GM12878 (cell line): ENCODE measurements at regions not wholly inside any gene's neighbourhood (a gene's known extent, or its start where the extent isn't known, plus 50 kb on each side); places are given as distances from the start of the nearest gene placed in this dataset.

Experiments used
- ATAC-seq: fragments of 200-7000 bp; cut with Tn5 transposase; 3 replicates; pipeline ENCODE4 v1.9.1; 2020; ENCODE audit warnings: mild to moderate bottlenecking, moderate library complexity
- BruUV-seq: library from RNA; stranded (reverse); fragments of 400-500 nt; replicated peaks from 2 replicates; lab custom pipeline; 2021; lab: Mats Ljungman, UMichigan
- CTCF ChIA-PET: fragments of 300-600 bp; sonication (Branson Sonifier 250); formaldehyde crosslinking; extraction: SDS; loops from one replicate; lab custom pipeline; 2021; ENCODE audit warnings: inconsistent platforms; lab: Yijun Ruan, JAX
- POLR2A ChIA-PET: fragments of 350-600 bp; formaldehyde crosslinking; extraction: SDS; loops from one replicate; lab custom pipeline; 2021; ENCODE audit warnings: inconsistent platforms; lab: Charles Lee
- RAD21 ChIA-PET: fragments of 300-600 bp; sonication (Branson Sonifier 250); formaldehyde crosslinking; loops from one replicate; lab custom pipeline; 2023; ENCODE audit warnings: antibody characterized with exemption; ENCODE audit not compliant: unreplicated experiment; lab: Charles Lee
- SMC1A ChIA-PET: fragments of 300-600 bp; sonication (Branson Sonifier 250); formaldehyde crosslinking; loops from one replicate; lab custom pipeline; 2023; ENCODE audit not compliant: unreplicated experiment, uncharacterized antibody; lab: Charles Lee
- DNase-seq: peaks from one replicate; pipeline ENCODE4 v3.0.0-alpha.2; 2011; ENCODE audit warnings: low read depth, low spot score
- FAIRE-seq: peaks from 3 replicates; lab custom pipeline; 2011; peaks lifted over from hg19 to GRCh38; lab: Jason Lieb, UNC
- H2AFZ ChIP-seq: 2 replicates; pipeline ENCODE4 v1.6.0; 2011; ENCODE audit warnings: low read depth, low read length, control low read depth; ENCODE audit not compliant: control insufficient read depth
- H3K27ac ChIP-seq: 2 replicates; pipeline ENCODE4 v1.5.1; 2011; ENCODE audit warnings: control low read depth; ENCODE audit not compliant: control insufficient read depth, insufficient read depth
- H3K27me3 ChIP-seq, 2 experiments: replicated peaks in 1 of 2; 2 replicates each; pipeline versions ENCODE4 v1.6.0 to v1.6.1; 2011; ENCODE audit warnings: low read length in 1 of 2; ENCODE audit not compliant: control insufficient read depth in 2 of 2, insufficient read depth in 2 of 2
- H3K36me3 ChIP-seq, 2 experiments: 2 replicates each; pipeline ENCODE4 v1.5.1; 2011; ENCODE audit warnings: low read length in 1 of 2; ENCODE audit not compliant: control insufficient read depth in 2 of 2, insufficient read depth in 2 of 2
- H3K4me1 ChIP-seq: 2 replicates; pipeline ENCODE4 v1.6.1; 2011; ENCODE audit warnings: mild to moderate bottlenecking, low read length, moderate library complexity, mixed read lengths; ENCODE audit not compliant: control insufficient read depth, insufficient read depth
- H3K4me2 ChIP-seq: 2 replicates; pipeline ENCODE4 v1.6.0; 2011; ENCODE audit warnings: control low read depth; ENCODE audit not compliant: control insufficient read depth, insufficient read depth
- H3K4me3 ChIP-seq: fragments of 200-600 bp; sonication (generic); 2 replicates; pipeline ENCODE4 v1.5.1; 2016
- H3K79me2 ChIP-seq: 2 replicates; pipeline ENCODE4 v1.6.0; 2011; ENCODE audit warnings: low read length; ENCODE audit not compliant: control insufficient read depth, insufficient read depth
- H3K9ac ChIP-seq: 2 replicates; pipeline ENCODE4 v1.8.0; 2011; ENCODE audit warnings: low read length, control low read depth, mixed read lengths; ENCODE audit not compliant: control insufficient read depth, insufficient read depth
- H3K9me3 ChIP-seq: replicated peaks from 3 replicates; pipeline ENCODE4 v1.5.1; 2011; ENCODE audit warnings: mild to moderate bottlenecking, low read length; ENCODE audit not compliant: control insufficient read depth, insufficient read depth
- H4K20me1 ChIP-seq: 2 replicates; pipeline ENCODE4 v1.6.0; 2011; ENCODE audit not compliant: control insufficient read depth, insufficient read depth
- CEBPB ChIP-seq, 2 experiments: fragments of 150-350 bp in 1 of 2; IDR thresholded peaks; 2 replicates each; pipeline ENCODE4 v1.6.1; 2012 to 2014; ENCODE audit warnings: low read depth in 2 of 2, low read length in 2 of 2, borderline replicate concordance in 1 of 2, inconsistent platforms in 1 of 2
- ESRRA ChIP-seq: IDR thresholded peaks from 2 replicates; pipeline ENCODE4 v1.6.1; 2012; ENCODE audit warnings: mild to moderate bottlenecking, low read length, improper control_type of control experiment
- KAT2A ChIP-seq: conservative IDR thresholded peaks from 2 replicates; pipeline ENCODE4 v1.6.1; 2011; ENCODE audit warnings: low read depth, low read length; ENCODE audit not compliant: control insufficient read depth
- PBX3 ChIP-seq: IDR thresholded peaks from 2 replicates; pipeline ENCODE4 v1.6.1; 2011; ENCODE audit warnings: mild to moderate bottlenecking, low read depth, low read length, moderate library complexity; ENCODE audit not compliant: insufficient replicate concordance
- WGBS: methylation state at CpG from one replicate; pipeline ENCODE4 v1.1.6; 2016; ENCODE audit warnings: low lambda C conversion rate; ENCODE audit not compliant: insufficient replicate concordance, insufficient coverage; ENCODE audit errors: missing lambda C conversion rate; 5-methylcytosine and 5-hydroxymethylcytosine counted together
- in situ Hi-C: fragments of 300-500 bp; cut with MboI; formaldehyde crosslinking; loops from 9 replicates; pipeline ENCODE4 v1.14.3; 2018; ENCODE audit warnings: mixed read lengths
- intact Hi-C: fragments of 100-400 bp; cut with micrococcal nuclease; formaldehyde crosslinking; loops from one replicate; pipeline ENCODE4 v1.14.2; 2022; ENCODE audit not compliant: unreplicated experiment
- TF ChIP-seq, protein P1 (sequence below): fragments of 150-350 bp; IDR thresholded peaks from 2 replicates; pipeline ENCODE4 v1.6.1; 2014; ENCODE audit warnings: mild to moderate bottlenecking, low read depth, low read length
- TF ChIP-seq, protein P2 (sequence below): fragments of 450-650 bp; IDR thresholded peaks from 2 replicates; pipeline ENCODE4 v1.6.1; 2017; ENCODE audit warnings: borderline replicate concordance

- TF ChIP-seq CEBPB (IDR thresholded peaks at IDR 0.05; ENCODE audit: borderline replicate concordance in 1 of 2, low read depth in 2 of 2, low read length in 2 of 2) (no peak), ESRRA (no peak)
Measured at GRCh38 chr4:11720292-11720691, 291.6 kb upstream of the HS3ST1 start (continued).

- 68% methylated on average over 4 of the region's 4 CpGs for WGBS
- CTCF ChIA-PET: interaction anchor here (0.9 to 1.0 kb wide), 2 partner anchors 69 to 1165 kb away, joined by 3 to 6 read pairs; no protein-coding TSS in a partner anchor
Measured at GRCh38 chr4:11719879-11720278, 291.2 kb upstream of the HS3ST1 start.

More at GRCh38 chr4:11719879-11720278, 291.2 kb upstream of the HS3ST1 start:
- TF ChIP-seq KAT2A (no peak), PBX3 (no peak)
- TF ChIP-seq, protein P1, sequence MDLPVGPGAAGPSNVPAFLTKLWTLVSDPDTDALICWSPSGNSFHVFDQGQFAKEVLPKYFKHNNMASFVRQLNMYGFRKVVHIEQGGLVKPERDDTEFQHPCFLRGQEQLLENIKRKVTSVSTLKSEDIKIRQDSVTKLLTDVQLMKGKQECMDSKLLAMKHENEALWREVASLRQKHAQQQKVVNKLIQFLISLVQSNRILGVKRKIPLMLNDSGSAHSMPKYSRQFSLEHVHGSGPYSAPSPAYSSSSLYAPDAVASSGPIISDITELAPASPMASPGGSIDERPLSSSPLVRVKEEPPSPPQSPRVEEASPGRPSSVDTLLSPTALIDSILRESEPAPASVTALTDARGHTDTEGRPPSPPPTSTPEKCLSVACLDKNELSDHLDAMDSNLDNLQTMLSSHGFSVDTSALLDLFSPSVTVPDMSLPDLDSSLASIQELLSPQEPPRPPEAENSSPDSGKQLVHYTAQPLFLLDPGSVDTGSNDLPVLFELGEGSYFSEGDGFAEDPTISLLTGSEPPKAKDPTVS: no peak
- TF ChIP-seq, protein P2, sequence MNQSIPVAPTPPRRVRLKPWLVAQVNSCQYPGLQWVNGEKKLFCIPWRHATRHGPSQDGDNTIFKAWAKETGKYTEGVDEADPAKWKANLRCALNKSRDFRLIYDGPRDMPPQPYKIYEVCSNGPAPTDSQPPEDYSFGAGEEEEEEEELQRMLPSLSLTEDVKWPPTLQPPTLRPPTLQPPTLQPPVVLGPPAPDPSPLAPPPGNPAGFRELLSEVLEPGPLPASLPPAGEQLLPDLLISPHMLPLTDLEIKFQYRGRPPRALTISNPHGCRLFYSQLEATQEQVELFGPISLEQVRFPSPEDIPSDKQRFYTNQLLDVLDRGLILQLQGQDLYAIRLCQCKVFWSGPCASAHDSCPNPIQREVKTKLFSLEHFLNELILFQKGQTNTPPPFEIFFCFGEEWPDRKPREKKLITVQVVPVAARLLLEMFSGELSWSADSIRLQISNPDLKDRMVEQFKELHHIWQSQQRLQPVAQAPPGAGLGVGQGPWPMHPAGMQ: no peak
- TF ChIP-seq, all 136 proteins: peak for 0
- Histone ChIP-seq H3K4me1 (no peaks in the 10 kb centered on the region), H4K20me1 (no peaks in the 10 kb centered on the region), H3K9me3 (no peaks in the 10 kb centered on the region), H3K36me3 (no peaks in the 10 kb centered on the region), H3K79me2 (no peaks in the 10 kb centered on the region), H3K27me3 (no peaks in the 10 kb centered on the region), H3K27ac (no peak overlapping the region), H3K4me3 (no peak overlapping the region), H3K4me2 (no peak overlapping the region), H3K9ac (no peak overlapping the region), H2AFZ (no peak overlapping the region)
- BruUV-seq: no TSS peak
- intact Hi-C loops: loop anchor here (1.0 to 2.0 kb wide), 2 partner anchors 1138 to 1165 kb away; no protein-coding TSS in a partner anchor
- ChIA-PET POLR2A (no interaction called here), RAD21 (no interaction called here), SMC1A (interaction anchor here (0.8 kb wide), 1 partner anchor 12 kb away, joined by 3 read pairs; no protein-coding TSS in a partner anchor)
- ATAC-seq (no peak), FAIRE-seq (no peak), DNase-seq (no peak)
- in situ Hi-C loops: loop anchor here (10.0 kb wide), 1 partner anchor 1165 kb away; no protein-coding TSS in a partner anchor
